ENCODE measurements at regions not wholly inside any gene's neighbourhood (a gene's known extent, or its start where the extent isn't known, plus 50 kb on each side); places are given as distances from the start of the nearest gene placed in this dataset.

- DNase-seq: no peak
These were observed 51.8 kb upstream of the NPAS2 start for GRCh38 chr2:100767810-100768806.

All from CD4-positive, alpha-beta T cell treated with Interleukin-15 for 1 hour (primary cell).